Breast epithelium (tissue), 3 donors: ENCODE measurements at regions not wholly inside any gene's neighbourhood (a gene's known extent, or its start where the extent isn't known, plus 50 kb on each side); places are given as distances from the start of the nearest gene placed in this dataset.

Experiments used
- POLR2AphosphoS5 ChIP-seq, 3 donors: sonication (generic); formaldehyde crosslinking; IDR thresholded peaks; one replicate each; pipeline ENCODE4 v1.6.1; 2017; ENCODE audit warnings: antibody characterized with exemption in 3 of 3
- TF ChIP-seq, protein P1 (sequence below), 3 donors: fragments of 450-650 bp; IDR thresholded peaks; one replicate each; pipeline ENCODE4 v1.5.1; 2016 to 2017; ENCODE audit warnings: antibody characterized with exemption in 3 of 3, mild to moderate bottlenecking in 3 of 3, moderate library complexity in 3 of 3

DNA sequence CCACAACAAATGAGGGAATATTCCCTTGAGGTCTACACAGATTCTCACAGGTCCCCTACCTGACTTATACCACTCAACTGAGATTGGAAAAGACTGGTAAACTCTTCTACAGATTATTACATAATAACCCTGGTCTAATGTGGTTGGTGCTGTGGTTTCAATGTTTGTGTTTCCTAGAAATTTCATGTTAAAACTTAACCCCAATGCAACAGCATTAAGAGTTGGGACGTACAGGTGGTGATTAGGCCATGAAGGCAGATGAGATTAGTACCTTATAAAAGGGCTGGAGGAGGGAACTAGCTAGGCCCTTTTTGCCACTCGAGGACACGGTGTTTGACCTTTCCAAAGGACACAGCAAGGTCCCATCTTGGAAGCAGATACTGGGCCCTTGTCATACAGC is 84.3 kb upstream of the TAPT1 start:
- TF ChIP-seq, protein P1, sequence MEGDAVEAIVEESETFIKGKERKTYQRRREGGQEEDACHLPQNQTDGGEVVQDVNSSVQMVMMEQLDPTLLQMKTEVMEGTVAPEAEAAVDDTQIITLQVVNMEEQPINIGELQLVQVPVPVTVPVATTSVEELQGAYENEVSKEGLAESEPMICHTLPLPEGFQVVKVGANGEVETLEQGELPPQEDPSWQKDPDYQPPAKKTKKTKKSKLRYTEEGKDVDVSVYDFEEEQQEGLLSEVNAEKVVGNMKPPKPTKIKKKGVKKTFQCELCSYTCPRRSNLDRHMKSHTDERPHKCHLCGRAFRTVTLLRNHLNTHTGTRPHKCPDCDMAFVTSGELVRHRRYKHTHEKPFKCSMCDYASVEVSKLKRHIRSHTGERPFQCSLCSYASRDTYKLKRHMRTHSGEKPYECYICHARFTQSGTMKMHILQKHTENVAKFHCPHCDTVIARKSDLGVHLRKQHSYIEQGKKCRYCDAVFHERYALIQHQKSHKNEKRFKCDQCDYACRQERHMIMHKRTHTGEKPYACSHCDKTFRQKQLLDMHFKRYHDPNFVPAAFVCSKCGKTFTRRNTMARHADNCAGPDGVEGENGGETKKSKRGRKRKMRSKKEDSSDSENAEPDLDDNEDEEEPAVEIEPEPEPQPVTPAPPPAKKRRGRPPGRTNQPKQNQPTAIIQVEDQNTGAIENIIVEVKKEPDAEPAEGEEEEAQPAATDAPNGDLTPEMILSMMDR (IDR thresholded peaks at IDR 0.05): no peak
- no peak for TF ChIP-seq POLR2AphosphoS5 (IDR thresholded peaks at IDR 0.05)
